Ovary (tissue), 7 donors: ENCODE measurements at regions not wholly inside any gene's neighbourhood (a gene's known extent, or its start where the extent isn't known, plus 50 kb on each side); places are given as distances from the start of the nearest gene placed in this dataset.

Experiments used
- DNase-seq, 5 donors: peaks; one replicate each; pipeline ENCODE4 v3.0.0-alpha.2; 2019 to 2020
- H3K27ac ChIP-seq, 2 donors: fragments of 200-600 bp; one replicate each; pipeline versions ENCODE4 v1.5.1 to v1.8.0; 2019 to 2022
- H3K27me3 ChIP-seq: fragments of 200-600 bp; one replicate; pipeline ENCODE4 v1.8.0; 2022
- H3K36me3 ChIP-seq: fragments of 200-600 bp; sonication (generic); one replicate; pipeline ENCODE4 v1.5.1; 2019
- H3K4me1 ChIP-seq: one replicate; pipeline ENCODE4 v1.8.1; 2013; ENCODE audit warnings: mild to moderate bottlenecking, moderate library complexity; ENCODE audit not compliant: insufficient read depth
- H3K4me3 ChIP-seq: fragments of 200-600 bp; sonication (generic); one replicate; pipeline ENCODE4 v1.5.1; 2017
- H3K9me3 ChIP-seq, 2 donors: fragments of 200-600 bp in 1 of 2; sonication (generic) in 1 of 2; one replicate each; pipeline versions ENCODE4 v1.5.1 to v1.8.1; 2013 to 2019; ENCODE audit warnings: mild to moderate bottlenecking in 1 of 2, moderate library complexity in 1 of 2
- EP300 ChIP-seq: sonication (generic); formaldehyde crosslinking; IDR thresholded peaks from one replicate; pipeline ENCODE4 v1.6.1; 2017; ENCODE audit warnings: antibody characterized with exemption
- POLR2A ChIP-seq: fragments of 450-650 bp; IDR thresholded peaks from one replicate; pipeline ENCODE4 v1.6.1; 2017; ENCODE audit warnings: antibody characterized with exemption, mild to moderate bottlenecking, moderate library complexity
- WGBS, 3 donors: extraction: QIAGEN DNeasy Blood & Tissue Kit in 1 of 3; methylation state at CpG; one replicate each; pipeline versions ENCODE4 v1.1.5 to v1.1.7; 2013 to 2017; 5-methylcytosine and 5-hydroxymethylcytosine counted together
- intact Hi-C, 4 donors: fragments of 100-400 bp; cut with DNase I; formaldehyde crosslinking; loops; one replicate each; pipeline versions ENCODE4 v1.11.0 to v1.15.1; 2022 to 2023
- TF ChIP-seq, protein P1 (sequence below), 3 donors: fragments of 450-650 bp in 2 of 3; fragments of 200-600 bp in 1 of 3; IDR thresholded peaks; one replicate each; pipeline versions ENCODE4 v1.5.1 to v1.8.0; 2016 to 2022; ENCODE audit warnings: antibody characterized with exemption in 3 of 3, mild to moderate bottlenecking in 1 of 3
- donor health status: DM: no; HTN: no; CAD: no; lungs with moderate emphysema.
- donor health status: DM: no; HTN: no; CAD: no.
- donor health status: Bipolar disorder and iron deficiency.
- donor health status: DM: no; HTN: no; CAD: no.
- donor health status: DM: yes; HTN: yes; CAD: no.

DNA sequence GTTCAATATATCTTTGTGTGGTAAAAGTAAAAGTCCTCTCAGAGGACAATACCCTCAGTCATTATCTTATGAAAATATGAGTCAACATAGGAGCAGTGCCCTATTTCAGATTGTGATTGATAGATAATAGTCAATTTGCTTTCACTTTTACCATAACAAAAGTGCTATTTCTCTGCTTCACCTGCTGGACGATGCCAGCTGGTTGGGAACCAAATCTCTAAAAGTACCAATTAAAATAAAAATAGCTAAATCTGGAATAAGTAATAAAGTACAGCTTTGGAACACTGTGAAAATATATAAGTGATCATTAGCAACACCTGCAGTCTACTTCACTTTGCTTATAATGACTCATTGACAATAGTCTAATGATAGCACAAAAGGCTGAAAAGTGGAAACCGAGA lies 390.3 kb upstream of the AGTR1 start:
- Histone ChIP-seq H3K9me3 (no peaks in the 10 kb centered on the region), H3K27me3 (no peaks in the 10 kb centered on the region), H3K27ac (no peak overlapping the region), H3K36me3 (no peaks in the 10 kb centered on the region), H3K4me3 (no peak overlapping the region), H3K4me1 (no peaks in the 10 kb centered on the region)
- TF ChIP-seq EP300 (no peak), POLR2A (no peak)
- TF ChIP-seq, protein P1, sequence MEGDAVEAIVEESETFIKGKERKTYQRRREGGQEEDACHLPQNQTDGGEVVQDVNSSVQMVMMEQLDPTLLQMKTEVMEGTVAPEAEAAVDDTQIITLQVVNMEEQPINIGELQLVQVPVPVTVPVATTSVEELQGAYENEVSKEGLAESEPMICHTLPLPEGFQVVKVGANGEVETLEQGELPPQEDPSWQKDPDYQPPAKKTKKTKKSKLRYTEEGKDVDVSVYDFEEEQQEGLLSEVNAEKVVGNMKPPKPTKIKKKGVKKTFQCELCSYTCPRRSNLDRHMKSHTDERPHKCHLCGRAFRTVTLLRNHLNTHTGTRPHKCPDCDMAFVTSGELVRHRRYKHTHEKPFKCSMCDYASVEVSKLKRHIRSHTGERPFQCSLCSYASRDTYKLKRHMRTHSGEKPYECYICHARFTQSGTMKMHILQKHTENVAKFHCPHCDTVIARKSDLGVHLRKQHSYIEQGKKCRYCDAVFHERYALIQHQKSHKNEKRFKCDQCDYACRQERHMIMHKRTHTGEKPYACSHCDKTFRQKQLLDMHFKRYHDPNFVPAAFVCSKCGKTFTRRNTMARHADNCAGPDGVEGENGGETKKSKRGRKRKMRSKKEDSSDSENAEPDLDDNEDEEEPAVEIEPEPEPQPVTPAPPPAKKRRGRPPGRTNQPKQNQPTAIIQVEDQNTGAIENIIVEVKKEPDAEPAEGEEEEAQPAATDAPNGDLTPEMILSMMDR (IDR thresholded peaks at IDR 0.05): no peak
- intact Hi-C loops: no loop called here
- DNase-seq: no peak
- 81 to 89% (median 84%) methylated on average over 2 of the region's 2 CpGs for WGBS, 3 donors

GRCh38 chr3:148309390-148310035 lies 388.2 kb upstream of the AGTR1 start:
- TF ChIP-seq EP300 (no peak), POLR2A (no peak)
- TF ChIP-seq, protein P1 (IDR thresholded peaks at IDR 0.05): no peak
- intact Hi-C loops: no loop called here
- Histone ChIP-seq H3K9me3 (no peaks in the 10 kb centered on the region), H3K27ac (no peak overlapping the region), H3K4me1 (no peaks in the 10 kb centered on the region), H3K27me3 (no peaks in the 10 kb centered on the region), H3K36me3 (no peaks in the 10 kb centered on the region), H3K4me3 (no peak overlapping the region)
- 38 to 47% (median 41%) methylated on average over 4 of the region's 4 CpGs for WGBS, 3 donors
- peak in 1 of 5 donors; percentile 27 for DNase-seq

GRCh38 chr3:148315756-148316155 lies 381.9 kb upstream of the AGTR1 start:
- TF ChIP-seq POLR2A: no peak
- TF ChIP-seq, protein P1 (IDR thresholded peaks at IDR 0.05): no peak
- TF ChIP-seq EP300: no peak
- DNase-seq: no peak
- Histone ChIP-seq H3K4me3 (no peak overlapping the region), H3K27me3 (no peaks in the 10 kb centered on the region), H3K36me3 (no peaks in the 10 kb centered on the region), H3K27ac (no peak overlapping the region), H3K4me1 (no peaks in the 10 kb centered on the region), H3K9me3 (no peaks in the 10 kb centered on the region)
- intact Hi-C loops: no loop called here
- WGBS, 3 donors: 82 to 92% (median 89%) methylated on average over 3 of the region's 3 CpGs

DNA sequence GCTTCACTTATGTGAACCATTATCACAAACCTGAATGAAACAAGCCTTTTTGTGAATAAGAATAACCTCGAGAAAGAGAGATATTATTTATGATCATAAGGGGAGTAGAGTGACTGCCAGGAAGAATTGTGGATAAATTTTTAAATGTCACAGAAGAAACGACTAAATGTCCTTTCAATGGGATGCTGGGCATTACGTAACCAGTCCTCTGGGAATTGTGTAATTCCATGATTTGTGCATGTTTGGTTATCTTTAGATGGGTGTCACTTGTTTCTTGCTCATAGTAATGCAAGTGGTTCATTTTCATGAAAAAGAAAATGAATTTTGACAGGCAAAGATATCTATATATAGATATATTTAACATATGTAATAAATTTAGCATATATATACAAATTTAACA lies 379.5 kb upstream of the AGTR1 start:
- no peak for DNase-seq
- intact Hi-C loops: no loop called here
- Histone ChIP-seq H3K27ac (no peak overlapping the region), H3K36me3 (no peaks in the 10 kb centered on the region), H3K4me1 (no peaks in the 10 kb centered on the region), H3K4me3 (no peak overlapping the region), H3K9me3 (no peaks in the 10 kb centered on the region), H3K27me3 (no peaks in the 10 kb centered on the region)
- TF ChIP-seq, protein P1 (IDR thresholded peaks at IDR 0.05): no peak
- TF ChIP-seq POLR2A (no peak), EP300 (no peak)
- 69 to 77% (median 73%) methylated on average over 3 of the region's 3 CpGs for WGBS, 3 donors
